CD8-positive, alpha-beta memory T cell (primary cell): ENCODE measurements at regions not wholly inside any gene's neighbourhood (a gene's known extent, or its start where the extent isn't known, plus 50 kb on each side); places are given as distances from the start of the nearest gene placed in this dataset.
"Not testable (repeated sequence)": the region's sequence is repeated elsewhere in the genome, so short reads cannot be mapped to it uniquely, and the experiment has no call there.

ENCODE experiments used
- CTCF ChIA-PET: fragments of 350-600 bp; sonication (Branson Sonifier 250); formaldehyde crosslinking; loops from one replicate; lab custom pipeline; 2021; ENCODE audit warnings: antibody characterized with exemption; lab: Charles Lee
- POLR2A ChIA-PET: fragments of 350-600 bp; sonication (Branson Sonifier 250); formaldehyde crosslinking; loops from one replicate; lab custom pipeline; 2021; ENCODE audit warnings: antibody characterized with exemption; lab: Charles Lee
- DNase-seq, 5 donors: peaks; one replicate each; pipeline versions ENCODE4 v3.0.0 to v3.0.0-alpha.2; 2020 to 2022; ENCODE audit warnings: mixed read lengths in 1 of 5
- H3K27ac ChIP-seq: one replicate; pipeline ENCODE4 v1.7.0; 2013; ENCODE audit warnings: low read depth, mild to moderate bottlenecking, low read length, moderate library complexity
- H3K27me3 ChIP-seq: 2 replicates; pipeline ENCODE4 v1.7.0; 2013; ENCODE audit warnings: low read length, mild to moderate bottlenecking; ENCODE audit not compliant: insufficient read depth, poor library complexity, severe bottlenecking
- H3K36me3 ChIP-seq: 2 replicates; pipeline ENCODE4 v1.7.0; 2013; ENCODE audit warnings: mild to moderate bottlenecking, low read length, moderate library complexity; ENCODE audit not compliant: insufficient read depth
- H3K4me1 ChIP-seq: 2 replicates; pipeline ENCODE4 v1.7.0; 2013; ENCODE audit warnings: mild to moderate bottlenecking, low read length, moderate library complexity; ENCODE audit not compliant: insufficient read depth
- H3K4me3 ChIP-seq: 2 replicates; pipeline ENCODE4 v1.7.0; 2013; ENCODE audit warnings: mild to moderate bottlenecking, low read length
- H3K9me3 ChIP-seq: 2 replicates; pipeline ENCODE4 v1.7.0; 2013; ENCODE audit warnings: mild to moderate bottlenecking, low read length
- H3K27ac Mint-ChIP-seq, 8 donors: one replicate each; pipeline ENCODE4 v1.8.0; 2020 to 2021; ENCODE audit warnings: mixed read lengths in 8 of 8, mild to moderate bottlenecking in 6 of 8, inconsistent platforms in 3 of 8, moderate library complexity in 3 of 8
- H3K27me3 Mint-ChIP-seq, 2 donors: one replicate each; pipeline ENCODE4 v1.8.0; 2020 to 2021; ENCODE audit warnings: mixed read lengths in 2 of 2, mild to moderate bottlenecking in 1 of 2, moderate library complexity in 1 of 2
- H3K36me3 Mint-ChIP-seq, 3 donors: one replicate each; pipeline ENCODE4 v1.8.0; 2020 to 2021; ENCODE audit warnings: mixed read lengths in 3 of 3, inconsistent platforms in 1 of 3, mild to moderate bottlenecking in 1 of 3
- H3K4me1 Mint-ChIP-seq, 3 donors: one replicate each; pipeline ENCODE4 v1.8.0; 2020 to 2021; ENCODE audit warnings: mixed read lengths in 3 of 3, inconsistent platforms in 1 of 3, mild to moderate bottlenecking in 1 of 3
- H3K4me3 Mint-ChIP-seq, 7 donors: one replicate each; pipeline ENCODE4 v1.8.0; 2020 to 2021; ENCODE audit warnings: mixed read lengths in 7 of 7, mild to moderate bottlenecking in 6 of 7, moderate library complexity in 4 of 7, inconsistent platforms in 2 of 7
- H3K9me3 Mint-ChIP-seq, 5 donors: one replicate each; pipeline ENCODE4 v1.8.0; 2020 to 2022; ENCODE audit warnings: mixed read lengths in 5 of 5, mild to moderate bottlenecking in 3 of 5, moderate library complexity in 2 of 5, inconsistent platforms in 1 of 5

- no peak overlapping the region for H3K4me3 Mint-ChIP-seq
- no peak overlapping the region for H3K4me3 ChIP-seq
- no peak overlapping the region for H3K27ac Mint-ChIP-seq
- H3K9me3 Mint-ChIP-seq: peaks cover 0 to 3% (median 0%) of the 10 kb centered on the region in 5 donors
- no peak overlapping the region for H3K27ac ChIP-seq
- H3K27me3 Mint-ChIP-seq: no peaks in the 10 kb centered on the region
- H3K9me3 ChIP-seq: no peaks in the 10 kb centered on the region
- no peaks in the 10 kb centered on the region for H3K36me3 Mint-ChIP-seq
- no peaks in the 10 kb centered on the region for H3K36me3 ChIP-seq
- H3K4me1 Mint-ChIP-seq: no peaks in the 10 kb centered on the region
- H3K27me3 ChIP-seq: no peaks in the 10 kb centered on the region
- no peaks in the 10 kb centered on the region for H3K4me1 ChIP-seq
- ChIA-PET POLR2A (no interaction called here), CTCF (no interaction called here)
- no peak for DNase-seq
Observed at GRCh38 chr12:5272018-5272785, 159.7 kb upstream of the NTF3 start.

GRCh38 chr12:5273709-5274108 lies 158.2 kb upstream of the NTF3 start:
- Histone ChIP-seq H3K4me1 (no peaks in the 10 kb centered on the region), H3K27me3 (no peaks in the 10 kb centered on the region), H3K36me3 (no peaks in the 10 kb centered on the region), H3K9me3 (no peaks in the 10 kb centered on the region), H3K4me3 (no peak overlapping the region), H3K27ac (no peak overlapping the region)
- Mint-ChIP-seq H3K27ac (no peak overlapping the region), H3K27me3 (no peaks in the 10 kb centered on the region), H3K36me3 (no peaks in the 10 kb centered on the region), H3K4me3 (no peak overlapping the region), H3K4me1 (no peaks in the 10 kb centered on the region), H3K9me3 (peaks cover 0 to 3% (median 0%) of the 10 kb centered on the region in 5 donors)
- CTCF ChIA-PET: no interaction called here
- no peak for DNase-seq
- POLR2A ChIA-PET: no interaction called here

- H3K4me1 ChIP-seq: no peaks in the 10 kb centered on the region
- Mint-ChIP-seq H3K36me3 (no peaks in the 10 kb centered on the region), H3K27me3 (no peaks in the 10 kb centered on the region), H3K27ac (no peak overlapping the region), H3K9me3 (no peaks in the 10 kb centered on the region), H3K4me3 (no peak overlapping the region), H3K4me1 (no peaks in the 10 kb centered on the region)
- no peaks in the 10 kb centered on the region for H3K27me3 ChIP-seq
- H3K36me3 ChIP-seq: no peaks in the 10 kb centered on the region
- no peak for DNase-seq
- ChIA-PET CTCF (no interaction called here), POLR2A (no interaction called here)
- no peak overlapping the region for H3K4me3 ChIP-seq
- H3K9me3 ChIP-seq: no peaks in the 10 kb centered on the region
- H3K27ac ChIP-seq: no peak overlapping the region
Observed at GRCh38 chr12:5276327-5276880, 155.5 kb upstream of the NTF3 start.

- Histone ChIP-seq H3K36me3 (no peaks in the 10 kb centered on the region), H3K27ac (no peak overlapping the region), H3K27me3 (no peaks in the 10 kb centered on the region), H3K4me1 (no peaks in the 10 kb centered on the region), H3K9me3 (no peaks in the 10 kb centered on the region), H3K4me3 (no peak overlapping the region)
- no peak overlapping the region for H3K27ac Mint-ChIP-seq
- CTCF ChIA-PET: no interaction called here
- no peak for DNase-seq
- H3K36me3 Mint-ChIP-seq: no peaks in the 10 kb centered on the region
- no peaks in the 10 kb centered on the region for H3K27me3 Mint-ChIP-seq
- POLR2A ChIA-PET: no interaction called here
- no peaks in the 10 kb centered on the region for H3K4me1 Mint-ChIP-seq
- H3K9me3 Mint-ChIP-seq: peaks cover 0 to 4% (median 2%) of the 10 kb centered on the region in 5 donors
- no peak overlapping the region for H3K4me3 Mint-ChIP-seq
Observed at GRCh38 chr12:5280086-5280485, 151.8 kb upstream of the NTF3 start.

GRCh38 chr12:5290368-5290767 lies 141.5 kb upstream of the NTF3 start:
- H3K36me3 ChIP-seq, H3K27me3 ChIP-seq, POLR2A ChIA-PET, H3K9me3 ChIP-seq, H3K4me3 ChIP-seq, H3K9me3 Mint-ChIP-seq, DNase-seq, H3K4me3 Mint-ChIP-seq, H3K4me1 ChIP-seq, H3K36me3 Mint-ChIP-seq, H3K4me1 Mint-ChIP-seq, CTCF ChIA-PET, H3K27ac Mint-ChIP-seq, H3K27ac ChIP-seq, H3K27me3 Mint-ChIP-seq: not testable (repeated sequence)

GRCh38 chr12:5292651-5293050 lies 139.3 kb upstream of the NTF3 start:
- DNase-seq: no peak
- Mint-ChIP-seq H3K9me3 (peaks cover 0 to 3% (median 0%) of the 10 kb centered on the region in 5 donors), H3K4me1 (no peaks in the 10 kb centered on the region), H3K27ac (no peak overlapping the region), H3K27me3 (peaks cover 0 to 3% of the 10 kb centered on the region in 2 donors), H3K4me3 (no peak overlapping the region), H3K36me3 (no peaks in the 10 kb centered on the region)
- Histone ChIP-seq H3K9me3 (no peaks in the 10 kb centered on the region), H3K4me1 (no peaks in the 10 kb centered on the region), H3K27ac (no peak overlapping the region), H3K4me3 (no peak overlapping the region), H3K36me3 (no peaks in the 10 kb centered on the region), H3K27me3 (no peaks in the 10 kb centered on the region)
- ChIA-PET CTCF (no interaction called here), POLR2A (no interaction called here)

- no peaks in the 10 kb centered on the region for H3K27me3 ChIP-seq
- Mint-ChIP-seq H3K36me3 (no peaks in the 10 kb centered on the region), H3K9me3 (peaks cover 0 to 3% (median 0%) of the 10 kb centered on the region in 5 donors), H3K27ac (no peak overlapping the region), H3K4me3 (no peak overlapping the region), H3K27me3 (peaks cover 0 to 3% of the 10 kb centered on the region in 2 donors), H3K4me1 (no peaks in the 10 kb centered on the region)
- no peaks in the 10 kb centered on the region for H3K4me1 ChIP-seq
- no peaks in the 10 kb centered on the region for H3K9me3 ChIP-seq
- CTCF ChIA-PET: no interaction called here
- no peak overlapping the region for H3K4me3 ChIP-seq
- POLR2A ChIA-PET: no interaction called here
- no peak for DNase-seq
- H3K27ac ChIP-seq: no peak overlapping the region
- no peaks in the 10 kb centered on the region for H3K36me3 ChIP-seq
Observed at GRCh38 chr12:5293773-5294172, 138.1 kb upstream of the NTF3 start.

- Mint-ChIP-seq H3K36me3 (no peaks in the 10 kb centered on the region), H3K27ac (no peak overlapping the region), H3K4me3 (no peak overlapping the region), H3K9me3 (peaks cover 0 to 3% (median 0%) of the 10 kb centered on the region in 5 donors), H3K27me3 (peaks cover 0 to 3% of the 10 kb centered on the region in 2 donors), H3K4me1 (no peaks in the 10 kb centered on the region)
- H3K4me3 ChIP-seq: no peak overlapping the region
- no peaks in the 10 kb centered on the region for H3K27me3 ChIP-seq
- no peak for DNase-seq
- H3K27ac ChIP-seq: no peak overlapping the region
- no peaks in the 10 kb centered on the region for H3K4me1 ChIP-seq
- no peaks in the 10 kb centered on the region for H3K36me3 ChIP-seq
- ChIA-PET POLR2A (no interaction called here), CTCF (no interaction called here)
- no peaks in the 10 kb centered on the region for H3K9me3 ChIP-seq
Observed at GRCh38 chr12:5294274-5295070, 137.4 kb upstream of the NTF3 start.
